ENCODE measurements at regions not wholly inside any gene's neighbourhood (a gene's known extent, or its start where the extent isn't known, plus 50 kb on each side); places are given as distances from the start of the nearest gene placed in this dataset.
A peak's percentile ranks its signal among the peaks of the same experiment; 100 is the strongest.
"Not testable (repeated sequence)": the region's sequence is repeated elsewhere in the genome, so short reads cannot be mapped to it uniquely, and the experiment has no call there.

- DNase-seq (ENCODE audit: low read depth) = no peak
Measured at GRCh38 chr5:101505891-101506570, 602.9 kb upstream of the ST8SIA4 start.

GRCh38 chr5:101482931-101483330, 579.8 kb upstream of the ST8SIA4 start:
- DNase-seq (ENCODE audit: low read depth) = no peak

- DNase-seq (ENCODE audit: low read depth) = no peak
Measured at GRCh38 chr5:101473483-101473882, 570.4 kb upstream of the ST8SIA4 start.

GRCh38 chr5:101461455-101461854, 558.4 kb upstream of the ST8SIA4 start:
- DNase-seq (ENCODE audit: low read depth) = no peak

- DNase-seq (ENCODE audit: low read depth) = no peak
Measured at GRCh38 chr5:101458587-101458986, 555.5 kb upstream of the ST8SIA4 start.

GRCh38 chr5:101455851-101456250, 552.8 kb upstream of the ST8SIA4 start:
- no peak for DNase-seq (ENCODE audit: low read depth)

DNA sequence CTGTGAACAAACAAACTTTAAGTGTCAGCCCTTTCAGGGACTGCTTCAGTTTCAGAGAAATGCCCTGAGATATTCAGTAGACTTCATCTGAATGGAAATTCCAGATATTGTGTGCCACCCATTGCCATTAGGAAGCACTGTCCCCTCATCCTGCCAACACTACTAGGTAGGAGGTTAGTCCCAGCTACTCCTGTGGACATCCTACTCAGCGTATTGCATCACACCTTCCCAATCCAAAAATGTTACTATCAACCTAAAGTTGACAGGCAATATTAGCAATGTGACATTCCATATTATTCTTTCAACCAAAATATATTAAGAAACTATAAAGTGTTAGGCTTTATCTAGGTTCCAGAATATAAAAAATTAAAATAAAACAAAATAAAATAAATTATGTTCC, 552.0 kb upstream of the ST8SIA4 start:
- no peak for DNase-seq (ENCODE audit: low read depth)

DNA sequence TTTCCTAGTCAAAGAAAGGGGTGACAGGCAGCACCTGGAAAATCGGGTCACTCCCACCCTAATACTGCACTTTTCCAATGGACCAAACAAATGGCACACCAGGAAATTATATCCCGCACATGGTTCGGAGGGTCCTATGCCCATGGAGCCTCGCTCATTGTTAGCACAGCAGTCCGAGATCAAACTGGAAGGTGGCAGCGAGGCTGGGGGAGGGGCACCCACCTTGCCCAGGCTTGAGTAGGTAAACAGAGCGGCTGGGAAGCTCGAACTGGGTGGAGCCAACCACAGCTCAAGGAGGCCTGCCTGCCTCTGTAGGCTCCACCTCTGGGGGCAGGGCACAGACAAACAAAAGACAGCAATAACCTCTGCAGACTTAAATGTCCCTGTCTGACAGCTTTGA, 539.2 kb upstream of the ST8SIA4 start:
- not testable (repeated sequence) for DNase-seq (ENCODE audit: low read depth)

DNA sequence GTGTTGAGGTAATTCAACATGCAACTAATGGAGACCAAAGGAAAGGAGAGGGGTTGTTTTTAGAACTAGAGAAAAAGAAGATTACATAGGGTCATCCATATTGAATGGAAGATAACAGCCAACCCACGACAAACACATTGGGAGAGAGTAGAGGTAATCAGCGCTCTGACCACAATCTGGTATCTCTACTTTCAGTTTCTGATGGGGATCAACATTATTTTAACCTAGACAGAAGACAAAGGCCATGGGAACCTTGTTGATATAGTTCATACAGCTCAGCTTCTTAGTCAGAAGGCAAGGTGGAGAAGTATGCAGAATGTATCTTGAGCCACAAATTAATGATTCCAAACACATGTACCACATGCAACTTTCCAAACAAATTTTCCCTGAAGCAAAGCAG, 537.1 kb upstream of the ST8SIA4 start:
- no peak for DNase-seq (ENCODE audit: low read depth)

- no peak for DNase-seq (ENCODE audit: low read depth)
Measured at GRCh38 chr5:101437351-101437750, 534.3 kb upstream of the ST8SIA4 start.

- DNase-seq (ENCODE audit: low read depth) = no peak
Measured at GRCh38 chr5:101435768-101436167, 532.7 kb upstream of the ST8SIA4 start.

DNA sequence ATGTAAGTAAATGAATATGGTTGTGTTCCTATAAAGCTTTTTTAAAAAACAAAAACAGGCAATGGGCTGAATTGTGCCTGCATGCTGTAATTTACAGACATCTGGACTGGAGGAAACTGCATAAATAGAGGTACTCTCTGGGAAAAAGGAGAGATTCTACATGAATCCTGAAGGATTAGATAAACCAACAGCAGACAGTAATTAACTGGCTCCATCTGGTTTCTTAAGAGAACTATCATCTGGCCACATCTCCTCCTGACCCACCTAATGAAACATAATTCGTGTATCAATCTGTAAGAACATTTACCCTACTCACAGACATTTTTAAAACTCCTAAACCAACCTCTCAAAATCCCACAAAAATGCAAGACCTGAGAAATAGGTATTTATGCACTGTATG, 528.1 kb upstream of the ST8SIA4 start:
- DNase-seq (ENCODE audit: low read depth) = no peak

- no peak for DNase-seq (ENCODE audit: low read depth)
Measured at GRCh38 chr5:101430551-101430950, 527.5 kb upstream of the ST8SIA4 start.

DNA sequence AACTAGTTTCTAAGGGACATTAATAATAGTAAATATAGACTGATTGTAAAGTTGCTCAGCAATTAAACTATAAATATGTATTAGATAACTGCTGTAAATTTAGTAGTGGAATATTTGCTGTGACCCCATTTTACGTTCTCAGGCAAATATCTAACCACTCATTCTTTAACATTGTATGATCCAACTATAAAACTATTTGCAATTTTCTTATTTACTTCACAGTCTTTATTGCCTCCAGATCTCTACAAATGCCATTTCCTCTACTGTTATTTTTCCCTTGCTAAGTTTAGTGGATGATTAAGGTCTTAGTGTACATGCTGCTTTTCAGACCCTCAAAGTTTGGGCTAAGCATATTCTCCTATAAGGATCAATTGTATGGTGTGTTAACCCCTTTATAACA, 526.2 kb upstream of the ST8SIA4 start:
- DNase-seq (ENCODE audit: low read depth) = peak; percentile 6

DNA sequence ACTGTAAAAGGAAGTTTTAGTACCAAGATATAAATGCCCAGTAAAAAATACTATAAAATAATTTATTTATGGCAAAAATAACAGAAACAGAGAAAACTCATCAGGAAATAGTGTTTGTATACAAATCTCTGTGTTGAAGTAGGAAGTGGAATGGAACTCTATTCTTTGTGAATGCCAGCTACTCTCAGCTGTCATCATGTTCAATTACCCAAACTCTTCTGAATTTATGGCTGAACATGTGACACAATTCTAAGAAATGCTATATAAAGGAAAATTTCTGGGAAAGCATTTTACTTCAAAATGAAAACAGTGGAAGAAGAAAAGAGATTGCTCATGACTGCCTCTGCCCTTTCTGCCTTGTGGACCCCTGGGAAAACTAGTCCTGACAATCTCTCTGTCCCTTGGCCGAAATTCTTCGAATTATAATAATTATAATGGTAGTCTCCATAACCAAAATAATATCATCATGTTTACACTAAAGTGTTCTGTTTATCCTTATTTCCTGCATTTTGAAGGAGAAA, 522.3 kb upstream of the ST8SIA4 start:
- DNase-seq (ENCODE audit: low read depth) = no peak

DNA sequence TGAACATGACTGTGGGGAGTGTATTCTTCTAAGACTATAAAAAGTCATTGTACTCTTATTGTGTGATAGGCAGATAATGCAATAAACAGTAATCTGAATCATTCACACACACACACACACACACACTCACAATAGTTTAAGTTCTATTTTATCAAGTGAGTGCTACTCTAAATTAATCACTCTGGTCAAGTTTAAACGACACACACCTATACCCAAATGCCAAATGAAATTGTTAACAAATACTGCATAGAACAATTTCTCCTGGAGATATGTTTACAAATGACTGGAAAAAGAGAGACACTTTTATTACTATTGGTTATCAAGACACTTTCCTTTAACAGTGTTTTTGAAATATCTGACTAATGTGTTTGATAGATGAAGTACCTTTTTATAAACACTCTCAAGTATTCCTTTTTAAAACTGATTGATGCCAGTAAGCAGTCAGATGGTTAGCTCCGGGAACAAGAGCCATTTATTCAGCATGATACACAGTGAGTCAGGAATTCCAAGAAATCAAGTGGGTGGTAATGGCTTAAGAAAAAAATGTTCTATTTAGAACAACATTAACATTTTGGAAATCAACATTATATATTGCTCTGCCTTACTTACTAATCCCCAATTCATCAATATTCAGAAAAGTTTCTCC, 521.6 kb upstream of the ST8SIA4 start:
- DNase-seq (ENCODE audit: low read depth) = peak; percentile 35

DNA sequence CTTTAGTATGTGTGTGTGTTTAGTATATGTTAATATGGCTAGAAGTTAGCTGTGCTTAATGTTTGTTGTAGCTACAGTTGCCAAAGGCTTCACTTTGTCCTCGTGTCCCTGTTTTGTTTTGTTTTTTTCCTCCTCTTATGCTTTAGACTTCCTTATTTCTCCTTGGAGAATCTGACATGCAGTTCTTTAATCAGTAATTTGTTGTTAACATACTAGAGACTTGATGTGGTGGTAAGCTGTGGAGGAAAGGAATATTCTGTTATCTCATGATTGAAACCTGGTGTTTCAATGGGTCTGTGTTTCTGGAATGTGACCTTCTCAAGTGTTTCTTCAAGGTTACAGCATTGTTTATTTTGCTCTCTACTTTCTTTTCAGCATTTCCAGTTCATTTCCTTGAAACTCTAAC, 515.6 kb upstream of the ST8SIA4 start:
- no peak for DNase-seq (ENCODE audit: low read depth)

GRCh38 chr5:101404531-101404930, 501.4 kb upstream of the ST8SIA4 start:
- no peak for DNase-seq (ENCODE audit: low read depth)

DNA sequence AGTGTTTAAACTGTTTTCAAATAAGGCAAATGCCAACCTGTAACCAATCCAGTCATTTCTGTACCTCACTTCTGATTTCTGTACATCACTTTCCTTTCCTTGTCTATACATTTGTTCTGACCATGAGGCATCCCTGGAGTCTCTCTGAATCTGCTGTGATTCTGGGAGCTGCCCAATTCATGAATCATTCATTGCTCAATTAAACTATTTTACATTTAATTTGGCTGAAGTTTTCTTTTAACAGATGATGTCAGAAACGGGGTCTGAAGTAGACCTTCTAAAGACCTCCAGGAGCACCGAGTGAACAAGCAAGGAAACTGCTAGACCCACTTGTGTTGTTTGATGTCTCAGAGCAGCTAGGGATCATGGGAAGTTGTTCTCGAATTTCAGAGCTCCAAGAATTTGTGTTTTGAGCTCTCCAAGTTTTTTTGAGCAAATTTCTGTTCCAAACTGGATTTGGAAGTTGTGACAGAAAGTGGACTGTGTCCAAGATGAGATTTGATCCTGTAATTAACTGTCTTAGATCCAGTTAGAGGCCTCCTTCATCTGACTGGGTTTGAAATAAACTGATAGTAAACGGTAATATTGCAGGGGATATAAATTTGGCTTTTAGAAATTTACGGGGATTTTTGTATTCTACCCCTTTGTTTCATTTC, 490.8 kb upstream of the ST8SIA4 start:
- no peak for DNase-seq (ENCODE audit: low read depth)

GRCh38 chr5:101390151-101390908, 487.2 kb upstream of the ST8SIA4 start:
- peak; percentile 51 for DNase-seq (ENCODE audit: low read depth)

GRCh38 chr5:101385276-101385675, 482.2 kb upstream of the ST8SIA4 start:
- no peak for DNase-seq (ENCODE audit: low read depth)

GRCh38 chr5:101370181-101370580, 467.1 kb upstream of the ST8SIA4 start:
- DNase-seq (ENCODE audit: low read depth) = no peak
